Testis (tissue), 2 donors: ENCODE measurements at regions not wholly inside any gene's neighbourhood (a gene's known extent, or its start where the extent isn't known, plus 50 kb on each side); places are given as distances from the start of the nearest gene placed in this dataset.

ENCODE experiments used
- POLR2A ChIP-seq: fragments of 450-650 bp; IDR thresholded peaks from one replicate; pipeline ENCODE4 v1.6.1; 2017; ENCODE audit warnings: antibody characterized with exemption, mild to moderate bottlenecking, moderate library complexity
- TF ChIP-seq, protein P1 (sequence below), 3 experiments: fragments of 450-650 bp in 2 of 3; fragments of 200-600 bp in 1 of 3; sonication (generic) in 1 of 3; IDR thresholded peaks; one replicate each; pipeline ENCODE4 v1.5.1; 2016 to 2019; ENCODE audit warnings: antibody characterized with exemption in 3 of 3, mild to moderate bottlenecking in 2 of 3, moderate library complexity in 1 of 3

DNA sequence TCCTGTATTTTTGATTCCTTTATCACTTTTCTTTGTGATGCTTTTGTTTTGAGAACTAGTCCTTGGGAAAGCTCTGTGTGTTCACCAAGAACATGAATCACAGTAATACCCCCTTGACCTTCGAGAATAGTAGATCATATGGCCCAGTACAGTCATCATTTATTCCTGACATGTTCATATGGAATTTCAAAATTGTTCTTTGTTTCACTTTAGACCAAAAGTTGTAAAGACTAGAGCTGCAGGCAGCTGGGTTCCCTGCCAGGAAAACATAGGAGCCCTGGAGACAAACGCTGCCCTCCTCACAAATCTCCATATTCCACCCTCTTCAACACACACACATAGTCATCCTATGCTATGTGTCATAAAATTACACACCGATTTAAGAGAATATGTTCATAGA, 621.2 kb upstream of the EYS start:
- no peak for TF ChIP-seq POLR2A
- TF ChIP-seq, protein P1, sequence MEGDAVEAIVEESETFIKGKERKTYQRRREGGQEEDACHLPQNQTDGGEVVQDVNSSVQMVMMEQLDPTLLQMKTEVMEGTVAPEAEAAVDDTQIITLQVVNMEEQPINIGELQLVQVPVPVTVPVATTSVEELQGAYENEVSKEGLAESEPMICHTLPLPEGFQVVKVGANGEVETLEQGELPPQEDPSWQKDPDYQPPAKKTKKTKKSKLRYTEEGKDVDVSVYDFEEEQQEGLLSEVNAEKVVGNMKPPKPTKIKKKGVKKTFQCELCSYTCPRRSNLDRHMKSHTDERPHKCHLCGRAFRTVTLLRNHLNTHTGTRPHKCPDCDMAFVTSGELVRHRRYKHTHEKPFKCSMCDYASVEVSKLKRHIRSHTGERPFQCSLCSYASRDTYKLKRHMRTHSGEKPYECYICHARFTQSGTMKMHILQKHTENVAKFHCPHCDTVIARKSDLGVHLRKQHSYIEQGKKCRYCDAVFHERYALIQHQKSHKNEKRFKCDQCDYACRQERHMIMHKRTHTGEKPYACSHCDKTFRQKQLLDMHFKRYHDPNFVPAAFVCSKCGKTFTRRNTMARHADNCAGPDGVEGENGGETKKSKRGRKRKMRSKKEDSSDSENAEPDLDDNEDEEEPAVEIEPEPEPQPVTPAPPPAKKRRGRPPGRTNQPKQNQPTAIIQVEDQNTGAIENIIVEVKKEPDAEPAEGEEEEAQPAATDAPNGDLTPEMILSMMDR (IDR thresholded peaks at IDR 0.05), result no peak
